ENCODE measurements at regions not wholly inside any gene's neighbourhood (a gene's known extent, or its start where the extent isn't known, plus 50 kb on each side); places are given as distances from the start of the nearest gene placed in this dataset.

GRCh38 chr21:24649691-24650090 lies 957.6 kb downstream of the MRPL39 start:
- H3K4me3 ChIP-seq (ENCODE audit: low read length): no peak overlapping the region
- no peaks in the 10 kb centered on the region for H3K27me3 ChIP-seq (ENCODE audit: insufficient read depth, low read length)
- H3K9ac ChIP-seq (ENCODE audit: low read depth, low read length): no peak overlapping the region
- no peak overlapping the region for H3K27ac ChIP-seq (ENCODE audit: low read length)
- no peaks in the 10 kb centered on the region for H3K9me3 ChIP-seq (ENCODE audit: insufficient read depth, low read depth, low read length)
- no peaks in the 10 kb centered on the region for H3K4me1 ChIP-seq (ENCODE audit: insufficient read depth, low read length)
- H3K36me3 ChIP-seq (ENCODE audit: insufficient read depth, low read depth, low read length): no peaks in the 10 kb centered on the region

- Histone ChIP-seq H3K9me3 (ENCODE audit: insufficient read depth, low read depth, low read length) (no peaks in the 10 kb centered on the region; the same call in 1 of the 2 replicates), H3K27ac (ENCODE audit: low read length) (no peak overlapping the region), H3K4me1 (ENCODE audit: insufficient read depth, low read length) (peaks cover 6% of the 10 kb centered on the region; the same call in 1 of the 2 replicates), H3K9ac (ENCODE audit: low read depth, low read length) (no peak overlapping the region), H3K27me3 (ENCODE audit: insufficient read depth, low read length) (no peaks in the 10 kb centered on the region), H3K4me3 (ENCODE audit: low read length) (no peak overlapping the region), H3K36me3 (ENCODE audit: insufficient read depth, low read depth, low read length) (no peaks in the 10 kb centered on the region)
Measured at GRCh38 chr21:24636696-24637095, 970.6 kb downstream of the MRPL39 start.

DNA sequence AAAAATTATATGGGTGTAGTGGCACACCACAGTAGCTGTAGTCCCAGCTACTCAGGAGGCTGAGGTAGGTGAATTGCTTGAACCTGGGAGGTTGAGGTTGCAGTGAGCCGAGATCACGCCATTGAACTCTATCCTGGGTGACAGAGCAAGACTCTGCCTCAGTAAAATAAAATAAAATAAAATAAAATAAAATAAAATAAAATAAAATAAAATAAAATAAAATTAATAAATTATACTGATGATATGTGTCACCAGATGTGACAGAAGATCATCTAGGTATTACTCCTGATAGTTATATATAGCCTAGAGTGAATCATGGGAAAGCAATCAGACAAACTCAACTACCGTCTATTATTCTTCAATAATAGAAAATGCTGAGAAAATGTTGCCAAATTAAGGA lies 972.5 kb downstream of the MRPL39 start:
- H3K27ac ChIP-seq (ENCODE audit: low read length): no peak overlapping the region
- no peaks in the 10 kb centered on the region for H3K27me3 ChIP-seq (ENCODE audit: insufficient read depth, low read length)
- no peak overlapping the region for H3K9ac ChIP-seq (ENCODE audit: low read depth, low read length)
- H3K36me3 ChIP-seq (ENCODE audit: insufficient read depth, low read depth, low read length): no peaks in the 10 kb centered on the region
- peaks cover 6% of the 10 kb centered on the region; the same call in 1 of the 2 replicates for H3K4me1 ChIP-seq (ENCODE audit: insufficient read depth, low read length)
- no peaks in the 10 kb centered on the region; the same call in 1 of the 2 replicates for H3K9me3 ChIP-seq (ENCODE audit: insufficient read depth, low read depth, low read length)
- no peak overlapping the region for H3K4me3 ChIP-seq (ENCODE audit: low read length)

GRCh38 chr21:24628536-24628935 lies 978.7 kb downstream of the MRPL39 start:
- Histone ChIP-seq H3K4me1 (ENCODE audit: insufficient read depth, low read length) (no peaks in the 10 kb centered on the region), H3K4me3 (ENCODE audit: low read length) (no peak overlapping the region), H3K9me3 (ENCODE audit: insufficient read depth, low read depth, low read length) (no peaks in the 10 kb centered on the region), H3K36me3 (ENCODE audit: insufficient read depth, low read depth, low read length) (no peaks in the 10 kb centered on the region), H3K27ac (ENCODE audit: low read length) (no peak overlapping the region), H3K9ac (ENCODE audit: low read depth, low read length) (no peak overlapping the region), H3K27me3 (ENCODE audit: insufficient read depth, low read length) (no peaks in the 10 kb centered on the region)

- Histone ChIP-seq H3K36me3 (ENCODE audit: insufficient read depth, low read depth, low read length) (no peaks in the 10 kb centered on the region), H3K4me1 (ENCODE audit: insufficient read depth, low read length) (no peaks in the 10 kb centered on the region), H3K4me3 (ENCODE audit: low read length) (no peak overlapping the region)
Measured at GRCh38 chr21:24628046-24628445, 979.2 kb downstream of the MRPL39 start.

DNA sequence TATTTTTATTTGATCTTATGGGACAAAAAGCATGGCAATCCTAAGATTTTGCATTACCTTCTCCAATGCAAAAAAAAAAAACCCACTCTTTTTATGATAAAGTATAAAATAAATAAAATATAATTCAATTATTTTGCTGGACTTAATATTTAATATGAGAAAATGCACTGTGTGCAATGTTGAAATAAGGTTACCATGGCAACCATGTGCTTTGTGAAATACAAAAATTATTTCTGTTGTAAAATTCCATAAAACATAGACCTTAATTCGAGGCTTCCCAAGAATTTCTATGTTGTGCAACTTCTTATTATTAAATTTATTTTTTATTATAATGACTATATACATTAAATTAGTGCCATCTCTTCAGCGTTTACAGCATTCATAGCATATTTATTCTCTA lies 989.5 kb downstream of the MRPL39 start:
- H3K9me3 ChIP-seq (ENCODE audit: insufficient read depth, low read depth, low read length): peaks cover 22% of the 10 kb centered on the region
- no peak overlapping the region for H3K27ac ChIP-seq (ENCODE audit: low read length)
- no peaks in the 10 kb centered on the region for H3K36me3 ChIP-seq (ENCODE audit: insufficient read depth, low read depth, low read length)
- no peaks in the 10 kb centered on the region for H3K27me3 ChIP-seq (ENCODE audit: insufficient read depth, low read length)
- no peak overlapping the region for H3K9ac ChIP-seq (ENCODE audit: low read depth, low read length)
- H3K4me1 ChIP-seq (ENCODE audit: insufficient read depth, low read length): no peaks in the 10 kb centered on the region
- H3K4me3 ChIP-seq (ENCODE audit: low read length): no peak overlapping the region

More at GRCh38 chr21:24628046-24628445, 979.2 kb downstream of the MRPL39 start:
- Histone ChIP-seq H3K27ac (ENCODE audit: low read length) (no peak overlapping the region), H3K9me3 (ENCODE audit: insufficient read depth, low read depth, low read length) (no peaks in the 10 kb centered on the region), H3K27me3 (ENCODE audit: insufficient read depth, low read length) (no peaks in the 10 kb centered on the region), H3K9ac (ENCODE audit: low read depth, low read length) (no peak overlapping the region)

DNA sequence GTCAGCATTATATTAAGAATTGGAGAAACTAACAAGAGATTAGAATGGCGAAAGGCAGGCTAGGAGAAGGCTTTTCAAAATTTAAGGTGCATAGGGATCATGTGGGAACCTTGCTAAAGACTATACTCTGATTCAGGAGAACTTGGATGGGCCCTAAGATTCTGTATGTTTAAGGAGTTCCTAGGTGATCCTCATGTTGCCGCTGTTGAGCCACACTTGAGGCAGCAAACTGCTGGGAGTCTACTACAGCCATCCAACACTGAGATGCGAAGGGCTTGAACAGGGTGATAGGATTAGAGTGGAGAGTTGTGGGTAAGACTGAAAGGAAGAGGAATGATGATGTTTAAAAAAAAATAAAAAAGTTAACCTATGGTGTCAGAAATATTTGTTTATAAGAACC lies 1013.2 kb downstream of the MRPL39 start:
- no peaks in the 10 kb centered on the region for H3K4me1 ChIP-seq (ENCODE audit: insufficient read depth, low read length)
- H3K4me3 ChIP-seq (ENCODE audit: low read length): no peak overlapping the region
- peaks cover 4% of the 10 kb centered on the region; the same call in 1 of the 2 replicates for H3K27me3 ChIP-seq (ENCODE audit: insufficient read depth, low read length)
- no peak overlapping the region for H3K9ac ChIP-seq (ENCODE audit: low read depth, low read length)
- no peaks in the 10 kb centered on the region for H3K36me3 ChIP-seq (ENCODE audit: insufficient read depth, low read depth, low read length)
- H3K27ac ChIP-seq (ENCODE audit: low read length): no peak overlapping the region
- H3K9me3 ChIP-seq (ENCODE audit: insufficient read depth, low read depth, low read length): no peaks in the 10 kb centered on the region

GRCh38 chr21:24590261-24590660 lies 1017.0 kb downstream of the MRPL39 start:
- Histone ChIP-seq H3K4me1 (ENCODE audit: insufficient read depth, low read length) (no peaks in the 10 kb centered on the region), H3K9ac (ENCODE audit: low read depth, low read length) (no peak overlapping the region), H3K27me3 (ENCODE audit: insufficient read depth, low read length) (peaks cover 4% of the 10 kb centered on the region; the same call in 1 of the 2 replicates), H3K9me3 (ENCODE audit: insufficient read depth, low read depth, low read length) (no peaks in the 10 kb centered on the region), H3K4me3 (ENCODE audit: low read length) (no peak overlapping the region), H3K27ac (ENCODE audit: low read length) (no peak overlapping the region), H3K36me3 (ENCODE audit: insufficient read depth, low read depth, low read length) (no peaks in the 10 kb centered on the region)

- Histone ChIP-seq H3K27ac (ENCODE audit: low read length) (no peak overlapping the region), H3K9me3 (ENCODE audit: insufficient read depth, low read depth, low read length) (no peaks in the 10 kb centered on the region), H3K36me3 (ENCODE audit: insufficient read depth, low read depth, low read length) (no peaks in the 10 kb centered on the region), H3K4me1 (ENCODE audit: insufficient read depth, low read length) (no peaks in the 10 kb centered on the region), H3K4me3 (ENCODE audit: low read length) (no peak overlapping the region), H3K9ac (ENCODE audit: low read depth, low read length) (no peak overlapping the region), H3K27me3 (ENCODE audit: insufficient read depth, low read length) (no peaks in the 10 kb centered on the region)
Measured at GRCh38 chr21:24583473-24583872, 1023.8 kb downstream of the MRPL39 start.

GRCh38 chr21:24577301-24577700 lies 1030.0 kb downstream of the MRPL39 start:
- no peaks in the 10 kb centered on the region for H3K9me3 ChIP-seq (ENCODE audit: insufficient read depth, low read depth, low read length)
- H3K27me3 ChIP-seq (ENCODE audit: insufficient read depth, low read length): no peaks in the 10 kb centered on the region
- H3K4me3 ChIP-seq (ENCODE audit: low read length): no peak overlapping the region
- H3K36me3 ChIP-seq (ENCODE audit: insufficient read depth, low read depth, low read length): no peaks in the 10 kb centered on the region
- H3K27ac ChIP-seq (ENCODE audit: low read length): no peak overlapping the region
- no peak overlapping the region for H3K9ac ChIP-seq (ENCODE audit: low read depth, low read length)
- no peaks in the 10 kb centered on the region for H3K4me1 ChIP-seq (ENCODE audit: insufficient read depth, low read length)

DNA sequence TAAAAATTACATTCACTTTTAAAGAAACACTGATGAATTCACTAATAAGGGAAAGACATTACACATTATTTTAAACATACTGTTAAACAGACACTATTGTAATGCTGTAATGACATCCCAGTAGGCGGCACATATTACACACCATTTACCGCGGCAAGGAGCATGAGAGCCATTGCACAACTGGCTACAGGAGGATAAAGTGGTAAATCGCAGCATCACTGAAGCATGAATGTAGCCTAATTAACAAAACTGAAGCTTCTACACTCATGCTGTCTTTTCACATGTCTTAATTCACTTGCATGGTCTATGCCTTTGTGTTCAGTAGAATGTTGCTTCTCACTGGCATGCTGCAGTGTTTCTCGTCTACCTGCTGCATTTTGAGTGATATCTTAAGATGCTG lies 1046.0 kb downstream of the MRPL39 start:
- H3K36me3 ChIP-seq (ENCODE audit: insufficient read depth, low read depth, low read length): no peaks in the 10 kb centered on the region
- H3K9me3 ChIP-seq (ENCODE audit: insufficient read depth, low read depth, low read length): no peaks in the 10 kb centered on the region; the same call in 1 of the 2 replicates
- H3K27me3 ChIP-seq (ENCODE audit: insufficient read depth, low read length): no peaks in the 10 kb centered on the region
- H3K27ac ChIP-seq (ENCODE audit: low read length): no peak overlapping the region
- no peak overlapping the region for H3K9ac ChIP-seq (ENCODE audit: low read depth, low read length)
- H3K4me1 ChIP-seq (ENCODE audit: insufficient read depth, low read length): no peaks in the 10 kb centered on the region
- H3K4me3 ChIP-seq (ENCODE audit: low read length): no peak overlapping the region

DNA sequence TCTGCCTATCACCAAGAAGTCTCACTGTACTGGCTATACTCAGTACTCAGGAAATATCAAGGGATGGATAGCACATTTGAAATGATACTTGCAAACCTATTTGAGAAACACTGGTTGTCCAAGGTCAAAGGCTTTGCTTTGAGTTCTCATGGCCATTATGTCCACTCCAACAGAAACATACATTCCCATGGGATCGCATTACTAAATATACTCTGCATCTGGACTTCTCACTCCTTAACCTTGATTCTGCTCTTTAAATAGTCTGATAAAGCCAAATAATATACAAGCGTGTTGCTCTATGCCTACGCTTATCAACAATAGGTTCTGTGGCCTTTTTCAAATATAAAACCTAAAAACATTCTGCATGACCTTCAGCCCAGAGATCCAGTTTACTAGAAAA lies 1054.8 kb downstream of the MRPL39 start:
- Histone ChIP-seq H3K4me1 (ENCODE audit: insufficient read depth, low read length) (no peaks in the 10 kb centered on the region), H3K9me3 (ENCODE audit: insufficient read depth, low read depth, low read length) (no peaks in the 10 kb centered on the region; the same call in 1 of the 2 replicates), H3K4me3 (ENCODE audit: low read length) (no peak overlapping the region), H3K27me3 (ENCODE audit: insufficient read depth, low read length) (no peaks in the 10 kb centered on the region), H3K9ac (ENCODE audit: low read depth, low read length) (no peak overlapping the region), H3K27ac (ENCODE audit: low read length) (no peak overlapping the region), H3K36me3 (ENCODE audit: insufficient read depth, low read depth, low read length) (no peaks in the 10 kb centered on the region)
